Activated CD8-positive, alpha-beta memory T cell treated with anti-CD3 and anti-CD28 coated beads, Interleukin-2, amount 50 U/mL, for 4 hours (primary cell): ENCODE measurements at regions not wholly inside any gene's neighbourhood (a gene's known extent, or its start where the extent isn't known, plus 50 kb on each side); places are given as distances from the start of the nearest gene placed in this dataset.

Experiments used
- DNase-seq: peaks from one replicate; pipeline ENCODE4 v3.0.0-alpha.2; 2020

- no peak for DNase-seq
These were observed 333.8 kb downstream of the CDH26 start for GRCh38 chr20:60292001-60292520.

GRCh38 chr20:60294632-60295031, 336.4 kb downstream of the CDH26 start:
- no peak for DNase-seq

- no peak for DNase-seq
These were observed 337.0 kb downstream of the CDH26 start for GRCh38 chr20:60295214-60295613.

- DNase-seq = no peak
These were observed 339.4 kb downstream of the CDH26 start for GRCh38 chr20:60297649-60298048.

GRCh38 chr20:60298647-60299046, 340.4 kb downstream of the CDH26 start:
- DNase-seq = no peak

GRCh38 chr20:60299951-60300350, 341.7 kb downstream of the CDH26 start:
- DNase-seq = no peak

GRCh38 chr20:60300374-60300773, 342.2 kb downstream of the CDH26 start:
- no peak for DNase-seq

GRCh38 chr20:60302875-60303274, 344.7 kb downstream of the CDH26 start:
- DNase-seq = no peak

GRCh38 chr20:60304026-60304590, 345.9 kb downstream of the CDH26 start:
- DNase-seq = no peak

- no peak for DNase-seq
These were observed 346.7 kb downstream of the CDH26 start for GRCh38 chr20:60304931-60305330.

- no peak for DNase-seq
These were observed 347.9 kb downstream of the CDH26 start for GRCh38 chr20:60306105-60306504.

GRCh38 chr20:60306551-60306950, 348.3 kb downstream of the CDH26 start:
- no peak for DNase-seq

- no peak for DNase-seq
These were observed 352.5 kb downstream of the CDH26 start for GRCh38 chr20:60310560-60311349.

- DNase-seq = no peak
These were observed 355.0 kb downstream of the CDH26 start for GRCh38 chr20:60313191-60313590.

GRCh38 chr20:60313614-60314013, 355.4 kb downstream of the CDH26 start:
- DNase-seq = no peak

- DNase-seq = no peak
These were observed 356.5 kb downstream of the CDH26 start for GRCh38 chr20:60314727-60315126.

GRCh38 chr20:60316476-60317158, 358.4 kb downstream of the CDH26 start:
- no peak for DNase-seq

- DNase-seq = no peak
These were observed 359.2 kb downstream of the CDH26 start for GRCh38 chr20:60317401-60317800.

GRCh38 chr20:60321601-60322000, 363.4 kb downstream of the CDH26 start:
- DNase-seq = no peak

GRCh38 chr20:60326821-60327220, 368.6 kb downstream of the CDH26 start:
- DNase-seq = no peak

GRCh38 chr20:60327971-60328660, 369.9 kb downstream of the CDH26 start:
- no peak for DNase-seq

- DNase-seq = no peak
These were observed 372.2 kb downstream of the CDH26 start for GRCh38 chr20:60330461-60330860.

- no peak for DNase-seq
These were observed 373.6 kb downstream of the CDH26 start for GRCh38 chr20:60331688-60332300.
